ENCODE measurements at regions not wholly inside any gene's neighbourhood (a gene's known extent, or its start where the extent isn't known, plus 50 kb on each side); places are given as distances from the start of the nearest gene placed in this dataset.

DNA sequence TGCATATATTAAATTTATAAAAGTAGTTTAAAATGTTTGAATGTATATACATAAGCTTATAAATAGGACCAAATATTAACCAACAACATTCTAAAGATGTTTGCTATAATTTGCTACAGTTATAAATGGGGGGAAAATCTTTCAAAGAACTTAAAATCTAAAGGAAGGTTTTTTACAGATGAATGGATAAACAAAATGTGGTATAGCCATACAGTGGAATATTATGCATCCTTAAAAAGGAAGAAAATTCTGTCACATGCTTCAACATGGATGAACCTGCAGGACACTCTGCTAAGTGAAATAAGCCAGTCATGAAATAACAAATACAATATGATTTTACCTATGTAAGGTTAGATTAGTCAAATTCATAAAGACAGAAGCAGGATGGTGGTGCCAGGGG lies 75.8 kb downstream of the TMEM17 start:
- TF ChIP-seq ZNF2 (tag by site-specific recombination; IDR thresholded peaks at IDR 0.05) (no peak), ZNF274 (IDR thresholded peaks at IDR 0.05; ENCODE audit: low read length) (no peak), ZNF274 (tag by site-specific recombination; IDR thresholded peaks at IDR 0.05; ENCODE audit: borderline replicate concordance) (no peak), SETDB1 (IDR thresholded peaks at IDR 0.05; ENCODE audit: insufficient read length, low read length) (no peak), SCRT2 (tag by site-specific recombination; IDR thresholded peaks at IDR 0.05) (no peak)
- TF ChIP-seq, protein P1, sequence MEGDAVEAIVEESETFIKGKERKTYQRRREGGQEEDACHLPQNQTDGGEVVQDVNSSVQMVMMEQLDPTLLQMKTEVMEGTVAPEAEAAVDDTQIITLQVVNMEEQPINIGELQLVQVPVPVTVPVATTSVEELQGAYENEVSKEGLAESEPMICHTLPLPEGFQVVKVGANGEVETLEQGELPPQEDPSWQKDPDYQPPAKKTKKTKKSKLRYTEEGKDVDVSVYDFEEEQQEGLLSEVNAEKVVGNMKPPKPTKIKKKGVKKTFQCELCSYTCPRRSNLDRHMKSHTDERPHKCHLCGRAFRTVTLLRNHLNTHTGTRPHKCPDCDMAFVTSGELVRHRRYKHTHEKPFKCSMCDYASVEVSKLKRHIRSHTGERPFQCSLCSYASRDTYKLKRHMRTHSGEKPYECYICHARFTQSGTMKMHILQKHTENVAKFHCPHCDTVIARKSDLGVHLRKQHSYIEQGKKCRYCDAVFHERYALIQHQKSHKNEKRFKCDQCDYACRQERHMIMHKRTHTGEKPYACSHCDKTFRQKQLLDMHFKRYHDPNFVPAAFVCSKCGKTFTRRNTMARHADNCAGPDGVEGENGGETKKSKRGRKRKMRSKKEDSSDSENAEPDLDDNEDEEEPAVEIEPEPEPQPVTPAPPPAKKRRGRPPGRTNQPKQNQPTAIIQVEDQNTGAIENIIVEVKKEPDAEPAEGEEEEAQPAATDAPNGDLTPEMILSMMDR (tag by site-specific recombination; IDR thresholded peaks at IDR 0.05) = no peak

All from HEK293 (cell line).